B cell (primary cell): ENCODE measurements at regions not wholly inside any gene's neighbourhood (a gene's known extent, or its start where the extent isn't known, plus 50 kb on each side); places are given as distances from the start of the nearest gene placed in this dataset.

Source experiments
- ATAC-seq: fragments of 200-7000 bp; cut with Tn5 transposase; one replicate; pipeline ENCODE4 v1.10.0; 2021; ENCODE audit warnings: low read depth, mild to moderate bottlenecking, moderate number of reproducible peaks, moderate library complexity
- CTCF ChIA-PET: fragments of 350-600 bp; sonication (Branson Sonifier 250); formaldehyde crosslinking; loops from one replicate; lab custom pipeline; 2021; ENCODE audit warnings: antibody characterized with exemption, inconsistent platforms; lab: Charles Lee
- POLR2A ChIA-PET: fragments of 350-600 bp; sonication (Branson Sonifier 250); formaldehyde crosslinking; loops from one replicate; lab custom pipeline; 2021; ENCODE audit warnings: antibody characterized with exemption; lab: Charles Lee
- DNase-seq: peaks from one replicate; pipeline ENCODE4 v3.0.0; 2013
- H2AFZ ChIP-seq: 2 replicates; pipeline ENCODE4 v1.6.1; 2012; ENCODE audit warnings: mild to moderate bottlenecking, low read depth, low read length; ENCODE audit not compliant: insufficient read depth, poor library complexity, severe bottlenecking
- H3K27ac ChIP-seq, 2 donors: 1 replicate in 1 of 2; 2 replicates in 1 of 2; pipeline ENCODE4 v1.5.1; 2012 to 2013; ENCODE audit warnings: low read length in 2 of 2, mild to moderate bottlenecking in 2 of 2, moderate library complexity in 1 of 2
- H3K27me3 ChIP-seq, 4 experiments: fragments of 200-600 bp in 1 of 4; sonication (generic) in 1 of 4; replicated peaks in 1 of 4; 1 replicate in 2 of 4; 2 replicates in 2 of 4; pipeline versions ENCODE4 v1.6.1 to v1.7.0; 2013 to 2016; ENCODE audit warnings: low read length in 3 of 4, mild to moderate bottlenecking in 2 of 4, mixed read lengths in 1 of 4, moderate library complexity in 1 of 4; ENCODE audit not compliant: insufficient read depth in 4 of 4, control insufficient read depth in 3 of 4; ENCODE audit errors: control extremely low read depth in 1 of 4
- H3K36me3 ChIP-seq, 2 experiments: replicated peaks in 1 of 2; 1 replicate in 1 of 2; 2 replicates in 1 of 2; pipeline versions ENCODE4 v1.6.1 to v1.7.1; 2013; ENCODE audit warnings: low read length in 1 of 2; ENCODE audit not compliant: insufficient read depth in 2 of 2, control insufficient read depth in 1 of 2; ENCODE audit errors: control extremely low read depth in 1 of 2, extremely low read depth in 1 of 2
- H3K4me1 ChIP-seq, 2 donors: fragments of 200-600 bp in 1 of 2; sonication (generic) in 1 of 2; 1 replicate in 1 of 2; 2 replicates in 1 of 2; pipeline versions ENCODE4 v1.5.1 to v1.6.1; 2013 to 2017; ENCODE audit warnings: low read length in 2 of 2; ENCODE audit not compliant: control insufficient read depth in 2 of 2, insufficient read depth in 2 of 2
- H3K4me2 ChIP-seq: replicated peaks from 2 replicates; pipeline ENCODE3; 2012; ENCODE audit warnings: mild to moderate bottlenecking, low read depth, low read length; ENCODE audit not compliant: poor library complexity, severe bottlenecking
- H3K4me3 ChIP-seq, 5 experiments: fragments of 200-600 bp in 1 of 5; sonication (generic) in 1 of 5; 1 replicate in 3 of 5; 2 replicates in 2 of 5; pipeline versions ENCODE4 v1.5.1 to v1.7.0; 2011 to 2016; ENCODE audit warnings: low read length in 4 of 5, mild to moderate bottlenecking in 4 of 5, low read depth in 2 of 5, control low read depth in 1 of 5, moderate library complexity in 1 of 5; ENCODE audit not compliant: insufficient read depth in 1 of 5; ENCODE audit errors: control extremely low read depth in 1 of 5, extremely low read depth in 1 of 5
- H3K79me2 ChIP-seq: fragments of 200-600 bp; sonication (generic); one replicate; pipeline ENCODE4 v1.6.0; 2016; ENCODE audit warnings: low read length; ENCODE audit not compliant: control insufficient read depth, insufficient read depth
- H3K9ac ChIP-seq: fragments of 200-600 bp; sonication (generic); 2 replicates; pipeline ENCODE4 v1.6.1; 2017; ENCODE audit warnings: mild to moderate bottlenecking, low read length, moderate library complexity
- H3K9me3 ChIP-seq, 3 donors: one replicate each; pipeline versions ENCODE4 v1.6.1 to v1.7.1; 2013; ENCODE audit warnings: low read length in 2 of 3; ENCODE audit not compliant: control insufficient read depth in 2 of 3, insufficient read depth in 1 of 3; ENCODE audit errors: control extremely low read depth in 1 of 3
- H4K20me1 ChIP-seq: 2 replicates; pipeline ENCODE4 v1.6.0; 2012; ENCODE audit warnings: mild to moderate bottlenecking, low read length; ENCODE audit not compliant: insufficient read depth, control insufficient read depth, poor library complexity, severe bottlenecking
- H3K27ac Mint-ChIP-seq: one replicate; pipeline ENCODE4 v1.8.0; 2021; ENCODE audit warnings: mixed read lengths
- H3K27me3 Mint-ChIP-seq: one replicate; pipeline ENCODE4 v1.8.0; 2021; ENCODE audit warnings: mixed read lengths
- H3K4me1 Mint-ChIP-seq: one replicate; pipeline ENCODE4 v1.8.0; 2021; ENCODE audit warnings: mixed read lengths
- H3K4me3 Mint-ChIP-seq: one replicate; pipeline ENCODE4 v1.8.0; 2021; ENCODE audit warnings: mixed read lengths
- H3K9me3 Mint-ChIP-seq: one replicate; pipeline ENCODE4 v1.8.0; 2022; ENCODE audit warnings: mixed read lengths; ENCODE audit not compliant: insufficient read depth
- EZH2 ChIP-seq: IDR thresholded peaks from 2 replicates; pipeline ENCODE4 v1.6.1; 2012; ENCODE audit warnings: borderline replicate concordance, low read depth, mild to moderate bottlenecking, moderate library complexity, low read length; ENCODE audit not compliant: insufficient read depth, poor library complexity, severe bottlenecking
- WGBS: methylation state at CpG from one replicate; pipeline ENCODE4 v1.1.5; 2013; ENCODE audit warnings: missing lambda C conversion rate; ENCODE audit not compliant: insufficient coverage; 5-methylcytosine and 5-hydroxymethylcytosine counted together
- intact Hi-C: fragments of 100-400 bp; cut with micrococcal nuclease; formaldehyde crosslinking; loops from one replicate; pipeline ENCODE4 v1.10.0; 2022
- TF ChIP-seq, protein P1 (sequence below): fragments of 200-600 bp; IDR thresholded peaks from one replicate; pipeline ENCODE4 v1.8.0; 2022; ENCODE audit warnings: antibody characterized with exemption, mild to moderate bottlenecking

GRCh38 chr5:28448791-28449190, 1410.4 kb upstream of the CDH9 start:
- H3K4me2 ChIP-seq = no peak overlapping the region
- H3K4me1 ChIP-seq = no peaks in the 10 kb centered on the region
- WGBS = 51% methylated on average over 3 of the region's 4 CpGs
- Mint-ChIP-seq H3K4me3 (no peak overlapping the region), H3K27me3 (no peaks in the 10 kb centered on the region), H3K4me1 (no peaks in the 10 kb centered on the region), H3K27ac (no peak overlapping the region), H3K9me3 (peaks cover 14% of the 10 kb centered on the region)
- CTCF ChIA-PET = no interaction called here
- H3K9me3 ChIP-seq = peaks cover 0 to 2% (median 0%) of the 10 kb centered on the region in 3 donors
- H3K9ac ChIP-seq = no peak overlapping the region
- H3K79me2 ChIP-seq = no peaks in the 10 kb centered on the region
- no peak overlapping the region for H3K4me3 ChIP-seq
- DNase-seq (no peak), ATAC-seq (no peak)
- no peak for TF ChIP-seq EZH2
- TF ChIP-seq, protein P1, sequence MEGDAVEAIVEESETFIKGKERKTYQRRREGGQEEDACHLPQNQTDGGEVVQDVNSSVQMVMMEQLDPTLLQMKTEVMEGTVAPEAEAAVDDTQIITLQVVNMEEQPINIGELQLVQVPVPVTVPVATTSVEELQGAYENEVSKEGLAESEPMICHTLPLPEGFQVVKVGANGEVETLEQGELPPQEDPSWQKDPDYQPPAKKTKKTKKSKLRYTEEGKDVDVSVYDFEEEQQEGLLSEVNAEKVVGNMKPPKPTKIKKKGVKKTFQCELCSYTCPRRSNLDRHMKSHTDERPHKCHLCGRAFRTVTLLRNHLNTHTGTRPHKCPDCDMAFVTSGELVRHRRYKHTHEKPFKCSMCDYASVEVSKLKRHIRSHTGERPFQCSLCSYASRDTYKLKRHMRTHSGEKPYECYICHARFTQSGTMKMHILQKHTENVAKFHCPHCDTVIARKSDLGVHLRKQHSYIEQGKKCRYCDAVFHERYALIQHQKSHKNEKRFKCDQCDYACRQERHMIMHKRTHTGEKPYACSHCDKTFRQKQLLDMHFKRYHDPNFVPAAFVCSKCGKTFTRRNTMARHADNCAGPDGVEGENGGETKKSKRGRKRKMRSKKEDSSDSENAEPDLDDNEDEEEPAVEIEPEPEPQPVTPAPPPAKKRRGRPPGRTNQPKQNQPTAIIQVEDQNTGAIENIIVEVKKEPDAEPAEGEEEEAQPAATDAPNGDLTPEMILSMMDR = no peak
- no peaks in the 10 kb centered on the region for H3K27me3 ChIP-seq
- intact Hi-C loops = no loop called here
- H2AFZ ChIP-seq = no peak overlapping the region
- no peaks in the 10 kb centered on the region for H4K20me1 ChIP-seq
- POLR2A ChIA-PET = no interaction called here
- no peaks in the 10 kb centered on the region for H3K36me3 ChIP-seq
- H3K27ac ChIP-seq = no peak overlapping the region

DNA sequence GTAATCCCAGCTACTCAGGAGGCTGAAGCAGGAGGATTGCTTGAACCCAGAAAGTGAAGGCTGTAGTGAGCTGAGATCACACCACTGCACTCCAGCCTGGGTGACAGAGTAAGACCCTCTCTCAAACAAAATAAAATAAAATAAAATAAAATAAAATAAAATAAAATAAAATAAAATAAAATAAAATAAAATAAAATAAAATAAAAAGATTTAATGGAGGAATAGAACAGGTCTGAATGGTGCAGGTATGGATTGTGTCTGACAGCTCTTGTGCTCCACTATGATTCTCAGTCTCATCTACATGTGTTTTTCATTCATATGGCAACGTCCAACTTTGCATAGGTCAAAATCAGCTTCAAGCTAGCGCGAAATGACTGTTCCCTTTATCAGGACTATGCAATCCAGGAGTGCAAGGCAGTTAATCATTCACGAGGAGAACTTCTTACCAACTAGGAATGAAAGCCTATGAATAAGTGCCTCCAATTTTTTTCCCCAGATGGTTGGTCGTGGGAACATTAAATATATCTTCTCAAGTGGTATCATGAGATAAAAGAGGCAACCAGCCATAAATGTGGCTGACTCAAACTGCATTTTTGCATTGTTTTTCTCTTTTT, 1392.3 kb upstream of the CDH9 start:
- TF ChIP-seq, protein P1 = no peak
- no peak for TF ChIP-seq EZH2
- Histone ChIP-seq H3K9me3 (peaks cover 0 to 4% (median 3%) of the 10 kb centered on the region in 3 donors), H3K27me3 (no peaks in the 10 kb centered on the region), H3K4me3 (no peak overlapping the region), H3K9ac (no peak overlapping the region), H3K4me1 (no peaks in the 10 kb centered on the region), H3K79me2 (no peaks in the 10 kb centered on the region), H2AFZ (no peak overlapping the region), H3K36me3 (no peaks in the 10 kb centered on the region), H3K4me2 (no peak overlapping the region), H3K27ac (no peak overlapping the region), H4K20me1 (no peaks in the 10 kb centered on the region)
- ATAC-seq = no peak
- WGBS = 89% methylated on average over 3 of the region's 5 CpGs
- Mint-ChIP-seq H3K4me3 (no peak overlapping the region), H3K27me3 (no peaks in the 10 kb centered on the region), H3K4me1 (no peaks in the 10 kb centered on the region), H3K9me3 (peaks cover 7% of the 10 kb centered on the region), H3K27ac (no peak overlapping the region)
- intact Hi-C loops = no loop called here
- DNase-seq = no peak
- ChIA-PET POLR2A (no interaction called here), CTCF (no interaction called here)
